NT2/D1 (cell line): ENCODE measurements at regions not wholly inside any gene's neighbourhood (a gene's known extent, or its start where the extent isn't known, plus 50 kb on each side); places are given as distances from the start of the nearest gene placed in this dataset.

Experiments used
- SUZ12 ChIP-seq: IDR thresholded peaks from 2 replicates; pipeline ENCODE4 v1.6.1; 2011; ENCODE audit not compliant: insufficient read length, insufficient read depth; ENCODE audit errors: extremely low read depth
- ZNF274 ChIP-seq: IDR thresholded peaks from 2 replicates; pipeline ENCODE4 v1.6.1; 2011; ENCODE audit warnings: mild to moderate bottlenecking, low read depth, low read length

DNA sequence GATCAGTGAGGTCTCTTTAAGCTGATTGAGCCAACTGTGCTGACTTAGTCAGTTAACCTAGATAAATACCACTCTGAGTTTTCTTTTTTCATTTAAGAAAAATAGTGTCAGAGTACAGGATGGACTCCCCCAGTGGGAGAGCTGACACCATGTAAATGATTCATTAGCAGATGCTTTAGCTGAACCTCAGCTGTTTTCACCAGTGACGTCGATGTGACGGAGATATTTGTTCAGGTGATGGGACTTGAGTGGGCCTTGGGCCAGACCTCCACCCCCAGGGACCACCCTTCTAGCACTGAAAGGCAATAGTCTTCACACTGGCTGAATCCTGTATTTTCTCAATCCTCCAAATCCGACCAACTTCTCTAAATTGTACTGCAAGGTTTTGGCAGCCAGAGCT, 196.1 kb downstream of the GAS1 start:
- no peak for TF ChIP-seq SUZ12
- no peak for TF ChIP-seq ZNF274
